WI38 (cell line): ENCODE measurements at regions not wholly inside any gene's neighbourhood (a gene's known extent, or its start where the extent isn't known, plus 50 kb on each side); places are given as distances from the start of the nearest gene placed in this dataset.

Source experiments
- H3K4me3 ChIP-seq: 2 replicates; pipeline ENCODE4 v1.5.1; 2011; ENCODE audit warnings: low read depth, mild to moderate bottlenecking, control low read depth, low read length
- CTCF ChIP-seq: IDR thresholded peaks from 2 replicates; pipeline ENCODE4 v1.5.1; 2012; ENCODE audit warnings: low read depth, mild to moderate bottlenecking, control low read depth, low read length

GRCh38 chr7:131139462-131139861 lies 188.2 kb upstream of the MKLN1 start:
- no peak for TF ChIP-seq CTCF

GRCh38 chr7:131141443-131141967 lies 186.2 kb upstream of the MKLN1 start:
- no peak overlapping the region for H3K4me3 ChIP-seq
- no peak for TF ChIP-seq CTCF

More at GRCh38 chr7:131139462-131139861, 188.2 kb upstream of the MKLN1 start:
- H3K4me3 ChIP-seq: no peak overlapping the region

- no peak overlapping the region for H3K4me3 ChIP-seq
- no peak for TF ChIP-seq CTCF
Measured at GRCh38 chr7:131143869-131144268, 183.8 kb upstream of the MKLN1 start.

- no peak for TF ChIP-seq CTCF
- H3K4me3 ChIP-seq: no peak overlapping the region
Measured at GRCh38 chr7:131145026-131145425, 182.7 kb upstream of the MKLN1 start.

GRCh38 chr7:131145770-131146169 lies 181.9 kb upstream of the MKLN1 start:
- no peak overlapping the region for H3K4me3 ChIP-seq
- no peak for TF ChIP-seq CTCF

GRCh38 chr7:131147604-131148003 lies 180.1 kb upstream of the MKLN1 start:
- H3K4me3 ChIP-seq: no peak overlapping the region
- TF ChIP-seq CTCF: no peak

- no peak overlapping the region for H3K4me3 ChIP-seq
- TF ChIP-seq CTCF: no peak
Measured at GRCh38 chr7:131148258-131148657, 179.4 kb upstream of the MKLN1 start.
